ENCODE measurements at regions not wholly inside any gene's neighbourhood (a gene's known extent, or its start where the extent isn't known, plus 50 kb on each side); places are given as distances from the start of the nearest gene placed in this dataset.

- Histone ChIP-seq H3K9me2 (replicated peaks; ENCODE audit: insufficient read depth) (no peaks in the 10 kb centered on the region), H4K20me1 (ENCODE audit: insufficient read depth, poor library complexity, severe bottlenecking) (no peaks in the 10 kb centered on the region), H3K4me1 (ENCODE audit: insufficient read depth) (no peaks in the 10 kb centered on the region), H3K27ac (no peak overlapping the region), H3K4me3 (no peak overlapping the region), H3K36me3 (replicated peaks; ENCODE audit: insufficient read depth, low read depth) (no peaks in the 10 kb centered on the region), H3K9me3 (ENCODE audit: low read depth) (no peaks in the 10 kb centered on the region), H3K27me3 (no peaks in the 10 kb centered on the region), H3K79me2 (no peaks in the 10 kb centered on the region), H2AFZ (no peak overlapping the region), H3K4me2 (no peak overlapping the region)
- no peak for DNase-seq (ENCODE audit: low spot score)
- WGBS (ENCODE audit: low lambda C conversion rate, missing lambda C conversion rate) = 92% methylated on average over 13 of the region's 14 CpGs
- TF ChIP-seq CTCF (IDR thresholded peaks at IDR 0.05; ENCODE audit: poor library complexity) (no peak), EZH2 (IDR thresholded peaks at IDR 0.05; ENCODE audit: borderline replicate concordance) (no peak), EZH2phosphoT487 (IDR thresholded peaks at IDR 0.05; ENCODE audit: low read depth, severe bottlenecking, unreplicated experiment) (no peak)
These were observed 226.7 kb downstream of the OTOR start for GRCh38 chr20:16974855-16975162.

- H3K36me3 ChIP-seq (replicated peaks; ENCODE audit: insufficient read depth, low read depth) = no peaks in the 10 kb centered on the region
- H3K9me2 ChIP-seq (replicated peaks; ENCODE audit: insufficient read depth) = no peaks in the 10 kb centered on the region
- H3K4me2 ChIP-seq = no peak overlapping the region
- no peak for DNase-seq (ENCODE audit: low spot score)
- no peak overlapping the region for H3K27ac ChIP-seq
- H3K27me3 ChIP-seq = no peaks in the 10 kb centered on the region
- no peaks in the 10 kb centered on the region for H3K4me1 ChIP-seq (ENCODE audit: insufficient read depth)
- TF ChIP-seq EZH2phosphoT487 (IDR thresholded peaks at IDR 0.05; ENCODE audit: low read depth, severe bottlenecking, unreplicated experiment) (no peak), CTCF (IDR thresholded peaks at IDR 0.05; ENCODE audit: poor library complexity) (no peak), EZH2 (IDR thresholded peaks at IDR 0.05; ENCODE audit: borderline replicate concordance) (no peak)
- no peak overlapping the region for H2AFZ ChIP-seq
- no peaks in the 10 kb centered on the region for H4K20me1 ChIP-seq (ENCODE audit: insufficient read depth, poor library complexity, severe bottlenecking)
- H3K79me2 ChIP-seq = no peaks in the 10 kb centered on the region
- H3K4me3 ChIP-seq = no peak overlapping the region
- WGBS (ENCODE audit: low lambda C conversion rate, missing lambda C conversion rate) = 93% methylated on average over 12 of the region's 12 CpGs
- H3K9me3 ChIP-seq (ENCODE audit: low read depth) = no peaks in the 10 kb centered on the region
These were observed 227.5 kb downstream of the OTOR start for GRCh38 chr20:16975682-16976081.

GRCh38 chr20:16978497-16978896, 230.3 kb downstream of the OTOR start:
- Histone ChIP-seq H4K20me1 (ENCODE audit: insufficient read depth, poor library complexity, severe bottlenecking) (no peaks in the 10 kb centered on the region), H3K27ac (no peak overlapping the region), H3K36me3 (replicated peaks; ENCODE audit: insufficient read depth, low read depth) (no peaks in the 10 kb centered on the region), H3K9me3 (ENCODE audit: low read depth) (no peaks in the 10 kb centered on the region), H3K4me2 (no peak overlapping the region), H3K4me1 (ENCODE audit: insufficient read depth) (no peaks in the 10 kb centered on the region), H3K9me2 (replicated peaks; ENCODE audit: insufficient read depth) (no peaks in the 10 kb centered on the region), H2AFZ (no peak overlapping the region), H3K79me2 (no peaks in the 10 kb centered on the region), H3K4me3 (no peak overlapping the region), H3K27me3 (no peaks in the 10 kb centered on the region)
- 75% methylated on average over 1 of the region's 1 CpG for WGBS (ENCODE audit: low lambda C conversion rate, missing lambda C conversion rate)
- TF ChIP-seq EZH2phosphoT487 (IDR thresholded peaks at IDR 0.05; ENCODE audit: low read depth, severe bottlenecking, unreplicated experiment) (no peak), CTCF (IDR thresholded peaks at IDR 0.05; ENCODE audit: poor library complexity) (no peak), EZH2 (IDR thresholded peaks at IDR 0.05; ENCODE audit: borderline replicate concordance) (no peak)
- no peak for DNase-seq (ENCODE audit: low spot score)

- 77% methylated on average over 3 of the region's 4 CpGs for WGBS (ENCODE audit: low lambda C conversion rate, missing lambda C conversion rate)
- Histone ChIP-seq H2AFZ (no peak overlapping the region), H3K27ac (no peak overlapping the region), H3K4me3 (no peak overlapping the region), H3K9me3 (ENCODE audit: low read depth) (no peaks in the 10 kb centered on the region), H3K27me3 (no peaks in the 10 kb centered on the region), H3K4me1 (ENCODE audit: insufficient read depth) (no peaks in the 10 kb centered on the region), H3K9me2 (replicated peaks; ENCODE audit: insufficient read depth) (no peaks in the 10 kb centered on the region), H4K20me1 (ENCODE audit: insufficient read depth, poor library complexity, severe bottlenecking) (no peaks in the 10 kb centered on the region), H3K79me2 (no peaks in the 10 kb centered on the region), H3K4me2 (no peak overlapping the region), H3K36me3 (replicated peaks; ENCODE audit: insufficient read depth, low read depth) (no peaks in the 10 kb centered on the region)
- DNase-seq (ENCODE audit: low spot score) = no peak
- TF ChIP-seq CTCF (IDR thresholded peaks at IDR 0.05; ENCODE audit: poor library complexity) = no peak
- TF ChIP-seq EZH2phosphoT487 (IDR thresholded peaks at IDR 0.05; ENCODE audit: low read depth, severe bottlenecking, unreplicated experiment) = no peak
- no peak for TF ChIP-seq EZH2 (IDR thresholded peaks at IDR 0.05; ENCODE audit: borderline replicate concordance)
These were observed 234.1 kb downstream of the OTOR start for GRCh38 chr20:16982091-16982726.

Measured in hepatocyte (in vitro differentiated cells).